GM23338 (cell line): ENCODE measurements at regions not wholly inside any gene's neighbourhood (a gene's known extent, or its start where the extent isn't known, plus 50 kb on each side); places are given as distances from the start of the nearest gene placed in this dataset.

Source experiments
- ATAC-seq: fragments of 200-7000 bp; cut with Tn5 transposase; 3 replicates; pipeline ENCODE4 v1.9.1; 2020
- DNase-seq: peaks from one replicate; pipeline ENCODE4 v3.0.0-alpha.2; 2015; ENCODE audit warnings: low spot score
- H2AFZ ChIP-seq: fragments of 200-600 bp; sonication (generic); 2 replicates; pipeline ENCODE4 v1.8.0; 2016; ENCODE audit warnings: antibody characterized with exemption, mild to moderate bottlenecking, moderate library complexity
- H3F3A ChIP-seq: fragments of 200-600 bp; sonication (generic); replicated peaks from 2 replicates; pipeline ENCODE4 v1.8.0; 2017; ENCODE audit warnings: antibody characterized with exemption, mixed run types, low read depth
- H3K27ac ChIP-seq: fragments of 200-600 bp; sonication (generic); 2 replicates; pipeline ENCODE4 v1.6.1; 2016; ENCODE audit warnings: low read depth
- H3K27me3 ChIP-seq: fragments of 200-600 bp; sonication (generic); 2 replicates; pipeline ENCODE4 v1.8.0; 2016; ENCODE audit warnings: mild to moderate bottlenecking, mixed run types, moderate library complexity; ENCODE audit not compliant: insufficient read depth
- H3K36me3 ChIP-seq: fragments of 200-600 bp; sonication (generic); 2 replicates; pipeline ENCODE4 v1.8.0; 2016; ENCODE audit warnings: mild to moderate bottlenecking; ENCODE audit not compliant: insufficient read depth
- H3K4me1 ChIP-seq: fragments of 200-600 bp; sonication (generic); 2 replicates; pipeline ENCODE4 v1.8.0; 2016; ENCODE audit warnings: mild to moderate bottlenecking, moderate library complexity; ENCODE audit not compliant: insufficient read depth
- H3K4me2 ChIP-seq: fragments of 200-600 bp; sonication (generic); 2 replicates; pipeline ENCODE4 v1.7.1; 2017; ENCODE audit warnings: mixed run types
- H3K4me3 ChIP-seq: fragments of 200-600 bp; sonication (generic); 2 replicates; pipeline ENCODE4 v1.6.1; 2016; ENCODE audit warnings: mixed run types
- H3K79me2 ChIP-seq: fragments of 200-600 bp; sonication (generic); replicated peaks from 2 replicates; pipeline ENCODE4 v1.8.0; 2017; ENCODE audit warnings: mild to moderate bottlenecking; ENCODE audit not compliant: insufficient read depth
- H3K9me2 ChIP-seq: fragments of 200-600 bp; sonication (generic); 2 replicates; pipeline ENCODE4 v1.8.0; 2017; ENCODE audit not compliant: insufficient read depth
- H4K20me1 ChIP-seq: fragments of 200-600 bp; sonication (generic); replicated peaks from 2 replicates; pipeline ENCODE4 v1.8.0; 2017; ENCODE audit warnings: mild to moderate bottlenecking; ENCODE audit not compliant: insufficient read depth
- H3K27ac Mint-ChIP-seq: 2 replicates; pipeline ENCODE4 v1.8.0; 2020; ENCODE audit warnings: inconsistent platforms, mild to moderate bottlenecking, moderate library complexity, mixed read lengths
- H3K27me3 Mint-ChIP-seq: 3 replicates; pipeline ENCODE4 v1.8.0; 2022; ENCODE audit warnings: low read depth, mild to moderate bottlenecking, moderate library complexity, mixed read lengths, inconsistent platforms; ENCODE audit not compliant: insufficient read depth, poor library complexity
- H3K36me3 Mint-ChIP-seq: 3 replicates; pipeline ENCODE4 v1.8.0; 2021; ENCODE audit warnings: low read depth, mild to moderate bottlenecking, inconsistent platforms, moderate library complexity, mixed read lengths
- H3K4me1 Mint-ChIP-seq: 3 replicates; pipeline ENCODE4 v1.8.0; 2020; ENCODE audit warnings: mild to moderate bottlenecking, inconsistent platforms, mixed read lengths
- H3K4me3 Mint-ChIP-seq: 3 replicates; pipeline ENCODE4 v1.8.0; 2021; ENCODE audit warnings: moderate library complexity, mild to moderate bottlenecking, inconsistent platforms, mixed read lengths
- H3K9me3 Mint-ChIP-seq: 3 replicates; pipeline ENCODE4 v1.8.0; 2020; ENCODE audit warnings: moderate library complexity, mild to moderate bottlenecking, inconsistent platforms, mixed read lengths
- CREB1 ChIP-seq: fragments of 250-450 bp; sonication (Bioruptor Pico); IDR thresholded peaks from 2 replicates; pipeline ENCODE4 v1.5.0; 2020; ENCODE audit warnings: low read depth, mild to moderate bottlenecking, moderate library complexity
- EZH2 ChIP-seq: fragments of 200-600 bp; sonication (generic); IDR thresholded peaks from one replicate; pipeline ENCODE4 v1.8.0; 2017; ENCODE audit warnings: antibody characterized with exemption, mild to moderate bottlenecking, low read depth; ENCODE audit not compliant: unreplicated experiment
- EZH2phosphoT487 ChIP-seq: fragments of 200-600 bp; sonication (generic); IDR thresholded peaks from one replicate; pipeline ENCODE4 v1.8.1; 2018; ENCODE audit warnings: antibody characterized with exemption; ENCODE audit not compliant: unreplicated experiment
- POLR2AphosphoS5 ChIP-seq: IDR thresholded peaks from 2 replicates; pipeline ENCODE4 v1.6.1; 2016; ENCODE audit warnings: antibody characterized with exemption, low read depth
- STAT1 ChIP-seq: IDR thresholded peaks from one replicate; pipeline ENCODE4 v1.6.1; 2016; ENCODE audit warnings: antibody characterized with exemption; ENCODE audit not compliant: unreplicated experiment
- ZNF114 ChIP-seq: fragments of 250-450 bp; sonication (Bioruptor Pico); IDR thresholded peaks from 2 replicates; pipeline ENCODE4 v1.5.0; 2020; ENCODE audit warnings: mild to moderate bottlenecking, moderate library complexity
- ZNF331 ChIP-seq: fragments of 250-450 bp; sonication (Bioruptor Pico); IDR thresholded peaks from 2 replicates; pipeline ENCODE4 v1.5.0; 2020; ENCODE audit warnings: low read depth, mild to moderate bottlenecking, moderate library complexity
- TF ChIP-seq, protein P1 (sequence below): IDR thresholded peaks from one replicate; pipeline ENCODE4 v1.6.1; 2018; ENCODE audit warnings: antibody characterized with exemption; ENCODE audit not compliant: unreplicated experiment
- TF ChIP-seq, protein P2 (sequence below): IDR thresholded peaks from 2 replicates; pipeline ENCODE4 v1.6.1; 2016; ENCODE audit warnings: antibody characterized with exemption

DNA sequence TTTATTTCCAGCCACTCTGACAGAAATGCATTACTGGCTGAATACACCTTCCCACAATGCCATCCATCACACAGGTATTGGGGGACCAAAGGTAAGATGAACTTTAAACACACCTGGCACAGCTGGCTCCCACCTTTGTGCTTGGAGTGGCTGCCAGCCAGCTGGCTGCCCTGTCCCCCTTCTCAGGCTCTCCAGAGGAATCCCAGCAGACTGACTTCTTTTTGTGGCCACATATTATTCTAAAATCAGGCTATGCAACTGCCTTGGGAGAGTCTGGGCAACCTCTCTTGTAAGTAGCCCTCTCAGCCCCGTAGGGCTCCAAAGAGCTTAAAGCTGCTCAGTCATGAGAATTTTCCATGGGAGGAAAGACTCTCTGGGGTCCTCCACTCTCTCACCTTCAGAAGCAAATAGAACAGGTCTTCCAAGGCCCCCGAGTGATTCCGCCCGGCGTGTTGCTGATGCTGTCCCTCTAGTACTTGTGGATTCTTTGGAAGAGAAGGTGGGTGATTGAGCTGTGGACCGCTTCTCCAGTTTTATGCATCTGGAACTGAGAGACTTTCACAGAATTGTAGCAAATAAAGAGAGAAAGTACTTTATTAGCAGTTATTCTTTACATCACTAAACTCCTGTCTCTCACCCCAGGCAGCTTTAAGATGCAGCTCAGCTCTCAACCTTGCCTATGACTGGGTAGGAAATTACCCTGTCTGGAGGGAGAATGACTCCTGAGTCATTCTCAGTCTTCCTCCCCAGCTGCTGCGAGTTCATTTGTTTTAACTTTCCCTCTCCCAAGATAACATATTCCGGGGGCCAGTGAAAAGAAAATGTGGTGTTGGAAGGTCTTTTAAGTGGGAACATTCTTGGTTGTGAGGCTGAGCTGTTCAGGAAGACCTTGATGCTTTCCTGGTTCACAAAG is 159.4 kb upstream of the PITX1 start:
- Mint-ChIP-seq H3K9me3 (no peaks in the 10 kb centered on the region; the same call in 2 of the 3 replicates), H3K27ac (no peak overlapping the region), H3K36me3 (no peaks in the 10 kb centered on the region), H3K4me3 (no peak overlapping the region), H3K27me3 (peaks cover 23% of the 10 kb centered on the region), H3K4me1 (peaks cover 11% of the 10 kb centered on the region)
- H2AFZ ChIP-seq, result no peak overlapping the region
- no peaks in the 10 kb centered on the region for H3F3A ChIP-seq
- no peaks in the 10 kb centered on the region for H3K79me2 ChIP-seq
- H3K27ac ChIP-seq, result no peak overlapping the region
- H3K36me3 ChIP-seq, result no peaks in the 10 kb centered on the region
- H3K4me2 ChIP-seq, result no peak overlapping the region
- no peaks in the 10 kb centered on the region; the same call in 1 of the 2 replicates for H4K20me1 ChIP-seq
- peaks cover 5% of the 10 kb centered on the region; the same call in 1 of the 2 replicates for H3K4me1 ChIP-seq
- H3K27me3 ChIP-seq, result peaks cover 35% of the 10 kb centered on the region
- no peak overlapping the region for H3K4me3 ChIP-seq
- ATAC-seq (no peak), DNase-seq (no peak)
- TF ChIP-seq POLR2AphosphoS5 (no peak), EZH2 (no peak), ZNF331 (CRISPR knock-in tag) (no peak), ZNF114 (CRISPR knock-in tag) (no peak), CREB1 (no peak), EZH2phosphoT487 (no peak), STAT1 (no peak)
- TF ChIP-seq, protein P1, sequence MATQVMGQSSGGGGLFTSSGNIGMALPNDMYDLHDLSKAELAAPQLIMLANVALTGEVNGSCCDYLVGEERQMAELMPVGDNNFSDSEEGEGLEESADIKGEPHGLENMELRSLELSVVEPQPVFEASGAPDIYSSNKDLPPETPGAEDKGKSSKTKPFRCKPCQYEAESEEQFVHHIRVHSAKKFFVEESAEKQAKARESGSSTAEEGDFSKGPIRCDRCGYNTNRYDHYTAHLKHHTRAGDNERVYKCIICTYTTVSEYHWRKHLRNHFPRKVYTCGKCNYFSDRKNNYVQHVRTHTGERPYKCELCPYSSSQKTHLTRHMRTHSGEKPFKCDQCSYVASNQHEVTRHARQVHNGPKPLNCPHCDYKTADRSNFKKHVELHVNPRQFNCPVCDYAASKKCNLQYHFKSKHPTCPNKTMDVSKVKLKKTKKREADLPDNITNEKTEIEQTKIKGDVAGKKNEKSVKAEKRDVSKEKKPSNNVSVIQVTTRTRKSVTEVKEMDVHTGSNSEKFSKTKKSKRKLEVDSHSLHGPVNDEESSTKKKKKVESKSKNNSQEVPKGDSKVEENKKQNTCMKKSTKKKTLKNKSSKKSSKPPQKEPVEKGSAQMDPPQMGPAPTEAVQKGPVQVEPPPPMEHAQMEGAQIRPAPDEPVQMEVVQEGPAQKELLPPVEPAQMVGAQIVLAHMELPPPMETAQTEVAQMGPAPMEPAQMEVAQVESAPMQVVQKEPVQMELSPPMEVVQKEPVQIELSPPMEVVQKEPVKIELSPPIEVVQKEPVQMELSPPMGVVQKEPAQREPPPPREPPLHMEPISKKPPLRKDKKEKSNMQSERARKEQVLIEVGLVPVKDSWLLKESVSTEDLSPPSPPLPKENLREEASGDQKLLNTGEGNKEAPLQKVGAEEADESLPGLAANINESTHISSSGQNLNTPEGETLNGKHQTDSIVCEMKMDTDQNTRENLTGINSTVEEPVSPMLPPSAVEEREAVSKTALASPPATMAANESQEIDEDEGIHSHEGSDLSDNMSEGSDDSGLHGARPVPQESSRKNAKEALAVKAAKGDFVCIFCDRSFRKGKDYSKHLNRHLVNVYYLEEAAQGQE, result no peak
- H3K9me2 ChIP-seq, result no peaks in the 10 kb centered on the region; the same call in 1 of the 2 replicates

DNA sequence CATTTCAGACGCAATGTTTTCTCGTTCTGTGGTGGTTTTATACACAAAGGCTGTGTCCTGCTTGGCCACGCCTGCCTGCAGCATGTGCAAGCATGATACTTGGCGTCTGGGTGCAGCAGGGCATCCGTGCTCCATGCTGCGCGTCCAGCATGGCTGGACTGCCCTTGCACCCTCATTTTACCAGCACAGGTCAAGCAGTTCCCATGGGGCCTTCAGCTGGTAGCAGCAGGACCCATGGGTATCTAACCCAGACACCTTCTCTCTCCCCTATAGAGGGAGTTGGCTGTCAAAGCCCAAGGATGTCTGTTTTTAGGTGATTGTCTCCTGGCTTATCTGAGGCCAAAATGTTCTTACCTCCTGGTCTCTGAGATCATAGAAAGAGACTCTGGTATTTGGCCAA is 158.3 kb upstream of the PITX1 start:
- Histone ChIP-seq H2AFZ (0 out of 2 replicates have a peak overlapping the region, but pooled peaks have one; percentile 99), H3K4me1 (peaks cover 5% of the 10 kb centered on the region; the same call in 1 of the 2 replicates), H3K4me2 (no peak overlapping the region), H3K79me2 (no peaks in the 10 kb centered on the region), H3K27ac (no peak overlapping the region), H4K20me1 (no peaks in the 10 kb centered on the region; the same call in 1 of the 2 replicates), H3F3A (no peaks in the 10 kb centered on the region), H3K4me3 (no peak overlapping the region), H3K9me2 (no peaks in the 10 kb centered on the region; the same call in 1 of the 2 replicates), H3K36me3 (no peaks in the 10 kb centered on the region), H3K27me3 (peaks cover 35% of the 10 kb centered on the region)
- no peak overlapping the region for H3K4me3 Mint-ChIP-seq
- no peak for TF ChIP-seq EZH2
- no peak for TF ChIP-seq CREB1
- TF ChIP-seq, protein P2, sequence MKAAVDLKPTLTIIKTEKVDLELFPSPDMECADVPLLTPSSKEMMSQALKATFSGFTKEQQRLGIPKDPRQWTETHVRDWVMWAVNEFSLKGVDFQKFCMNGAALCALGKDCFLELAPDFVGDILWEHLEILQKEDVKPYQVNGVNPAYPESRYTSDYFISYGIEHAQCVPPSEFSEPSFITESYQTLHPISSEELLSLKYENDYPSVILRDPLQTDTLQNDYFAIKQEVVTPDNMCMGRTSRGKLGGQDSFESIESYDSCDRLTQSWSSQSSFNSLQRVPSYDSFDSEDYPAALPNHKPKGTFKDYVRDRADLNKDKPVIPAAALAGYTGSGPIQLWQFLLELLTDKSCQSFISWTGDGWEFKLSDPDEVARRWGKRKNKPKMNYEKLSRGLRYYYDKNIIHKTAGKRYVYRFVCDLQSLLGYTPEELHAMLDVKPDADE, result no peak
- H3K27me3 Mint-ChIP-seq, result peaks cover 23% of the 10 kb centered on the region
- no peaks in the 10 kb centered on the region for H3K36me3 Mint-ChIP-seq
- H3K9me3 Mint-ChIP-seq, result no peaks in the 10 kb centered on the region; the same call in 2 of the 3 replicates
- no peak for DNase-seq
- ATAC-seq, result no peak
- peaks cover 11% of the 10 kb centered on the region for H3K4me1 Mint-ChIP-seq
- H3K27ac Mint-ChIP-seq, result no peak overlapping the region
